GM12865 (cell line): ENCODE measurements at regions not wholly inside any gene's neighbourhood (a gene's known extent, or its start where the extent isn't known, plus 50 kb on each side); places are given as distances from the start of the nearest gene placed in this dataset.

Source experiments
- DNase-seq: peaks from one replicate; pipeline ENCODE4 v3.0.0; 2010; ENCODE audit warnings: low read depth
- H3K4me3 ChIP-seq: 2 replicates; pipeline ENCODE4 v1.5.1; 2011; ENCODE audit warnings: mild to moderate bottlenecking, low read depth, low read length, control low read depth
- CTCF ChIP-seq: IDR thresholded peaks from 2 replicates; pipeline ENCODE4 v1.5.1; 2011; ENCODE audit warnings: low read length, control low read depth, low read depth, inconsistent platforms; ENCODE audit not compliant: insufficient read depth; ENCODE audit errors: missing control alignments

- DNase-seq, result no peak
- TF ChIP-seq CTCF, result no peak
- H3K4me3 ChIP-seq, result no peak overlapping the region
Observed at GRCh38 chrX:42604302-42604701, 173.7 kb downstream of the PPP1R2C start.

- no peak for TF ChIP-seq CTCF
- H3K4me3 ChIP-seq, result no peak overlapping the region
- no peak for DNase-seq
Observed at GRCh38 chrX:42603016-42603415, 174.9 kb downstream of the PPP1R2C start.

GRCh38 chrX:42602566-42602965 lies 175.4 kb downstream of the PPP1R2C start:
- TF ChIP-seq CTCF, result no peak
- no peak for DNase-seq
- H3K4me3 ChIP-seq, result no peak overlapping the region

GRCh38 chrX:42602136-42602535 lies 175.8 kb downstream of the PPP1R2C start:
- no peak for TF ChIP-seq CTCF
- DNase-seq, result no peak

GRCh38 chrX:42597481-42597880 lies 180.5 kb downstream of the PPP1R2C start:
- no peak overlapping the region for H3K4me3 ChIP-seq
- no peak for DNase-seq
- no peak for TF ChIP-seq CTCF

More at GRCh38 chrX:42602136-42602535, 175.8 kb downstream of the PPP1R2C start:
- H3K4me3 ChIP-seq, result no peak overlapping the region

GRCh38 chrX:42585842-42586621 lies 191.9 kb downstream of the PPP1R2C start:
- TF ChIP-seq CTCF, result no peak
- peak; percentile 0 for DNase-seq
- no peak overlapping the region for H3K4me3 ChIP-seq

- DNase-seq, result no peak
- no peak overlapping the region for H3K4me3 ChIP-seq
- TF ChIP-seq CTCF, result no peak
Observed at GRCh38 chrX:42577936-42578470, 200.0 kb downstream of the PPP1R2C start.
